HG03103 (cell line): ENCODE measurements at regions not wholly inside any gene's neighbourhood (a gene's known extent, or its start where the extent isn't known, plus 50 kb on each side); places are given as distances from the start of the nearest gene placed in this dataset.
"Not testable (repeated sequence)": the region's sequence is repeated elsewhere in the genome, so short reads cannot be mapped to it uniquely, and the experiment has no call there.

Source experiments
- ATAC-seq: cut with Tn5 transposase; IDR thresholded peaks from one replicate; pipeline ENCODE4 v1.9.1; 2021; ENCODE audit warnings: low read depth; ENCODE audit not compliant: unreplicated experiment

DNA sequence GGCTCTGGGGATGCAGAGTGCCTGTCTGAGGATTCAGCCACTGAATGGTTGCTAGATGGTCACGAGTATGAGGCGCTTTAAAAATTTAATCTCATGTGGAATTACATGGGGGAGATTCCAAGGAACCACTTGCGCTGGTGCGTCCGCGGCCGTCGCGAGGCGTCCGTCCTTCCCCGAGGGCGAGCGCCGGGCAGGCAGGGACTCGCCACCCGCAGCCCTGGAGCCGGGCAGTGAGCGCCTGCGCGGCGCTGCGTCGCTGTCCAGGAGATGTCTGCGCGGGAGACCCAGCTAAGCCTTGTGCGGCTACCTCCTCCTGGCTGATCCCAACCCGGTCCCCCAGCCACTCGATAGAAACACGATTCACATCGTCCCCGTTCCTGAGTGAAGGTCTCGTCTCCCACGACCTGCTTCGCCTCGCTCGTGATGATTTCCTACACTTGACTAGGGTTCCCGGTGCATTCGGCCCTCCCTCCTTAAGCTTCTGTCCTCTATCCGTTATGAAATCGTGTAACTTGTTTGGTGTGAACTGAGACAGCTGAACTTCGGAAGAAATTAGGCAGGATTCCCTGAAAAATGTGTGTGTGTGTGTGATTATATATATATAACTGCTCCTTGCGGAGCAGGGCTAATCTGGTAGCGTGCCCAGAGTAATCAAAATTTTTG lies 536.4 kb downstream of the PRIM2 start:
- not testable (repeated sequence) for ATAC-seq

GRCh38 chr6:57860481-57861315 lies 543.3 kb downstream of the PRIM2 start:
- ATAC-seq: not testable (repeated sequence)

DNA sequence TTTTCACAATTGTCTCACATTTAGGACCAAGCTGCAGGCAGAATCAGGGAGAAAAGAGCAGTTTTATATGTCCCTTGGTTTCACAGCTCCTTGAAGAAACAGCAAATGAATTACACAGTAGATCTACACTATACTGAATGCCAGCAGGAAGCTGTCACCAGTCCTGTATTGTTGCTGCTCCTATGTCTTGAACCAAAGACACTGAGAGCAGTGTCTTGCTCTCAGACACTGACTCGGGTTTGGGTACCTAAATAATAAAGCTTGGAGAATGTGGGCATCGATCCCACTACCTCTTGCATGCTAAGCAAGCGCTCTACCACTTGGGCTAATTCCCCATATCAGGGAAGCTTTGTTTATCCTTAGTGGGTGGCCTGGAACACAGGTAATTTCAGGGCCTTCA lies 552.7 kb downstream of the PRIM2 start:
- not testable (repeated sequence) for ATAC-seq

- ATAC-seq: not testable (repeated sequence)
These were observed 556.0 kb downstream of the PRIM2 start for GRCh38 chr6:57873424-57873823.

GRCh38 chr6:57876659-57877058 lies 559.2 kb downstream of the PRIM2 start:
- ATAC-seq: not testable (repeated sequence)

DNA sequence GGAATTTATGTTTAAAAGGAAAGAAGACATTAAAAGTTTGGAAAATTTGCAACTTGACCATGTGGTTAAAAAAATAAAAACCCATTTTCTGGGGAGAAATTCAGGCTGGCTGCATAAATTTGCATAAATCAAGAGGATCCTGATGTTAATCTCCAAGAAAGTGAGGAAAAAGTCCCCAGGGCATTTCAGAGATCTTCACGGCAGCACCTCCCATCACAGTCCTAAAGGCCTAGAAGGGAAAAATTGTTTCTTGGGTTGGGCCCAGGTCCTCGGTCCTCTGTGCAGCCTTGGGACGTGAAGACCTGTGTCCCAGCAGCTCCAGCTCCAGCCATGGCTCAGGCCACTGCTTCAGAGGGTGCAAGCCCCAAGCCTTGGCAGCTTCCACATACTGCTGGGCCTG lies 560.3 kb downstream of the PRIM2 start:
- ATAC-seq: not testable (repeated sequence)

- ATAC-seq: not testable (repeated sequence)
These were observed 561.4 kb downstream of the PRIM2 start for GRCh38 chr6:57878792-57879191.

- ATAC-seq: not testable (repeated sequence)
These were observed 581.4 kb downstream of the PRIM2 start for GRCh38 chr6:57898850-57899249.

GRCh38 chr6:57900687-57901399 lies 583.4 kb downstream of the PRIM2 start:
- not testable (repeated sequence) for ATAC-seq

DNA sequence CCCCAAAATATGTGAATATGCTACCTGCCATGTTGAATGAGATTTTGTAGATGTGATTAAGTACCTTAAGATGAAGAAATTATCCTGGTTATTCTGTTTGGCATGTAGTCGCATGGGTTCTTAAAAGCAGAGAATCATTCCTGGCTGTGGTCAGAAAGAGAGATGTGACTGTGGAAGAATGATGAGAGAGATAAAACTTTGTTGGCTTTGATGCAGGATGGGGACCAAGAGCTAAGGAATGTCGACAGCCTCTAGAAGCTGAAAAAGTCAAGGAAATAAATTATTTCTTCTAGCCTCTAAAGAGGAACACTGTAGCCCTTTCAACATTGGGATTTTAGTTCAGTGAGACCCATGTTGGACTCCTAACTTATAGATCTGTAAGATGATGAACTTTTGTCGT lies 584.0 kb downstream of the PRIM2 start:
- ATAC-seq: not testable (repeated sequence)

DNA sequence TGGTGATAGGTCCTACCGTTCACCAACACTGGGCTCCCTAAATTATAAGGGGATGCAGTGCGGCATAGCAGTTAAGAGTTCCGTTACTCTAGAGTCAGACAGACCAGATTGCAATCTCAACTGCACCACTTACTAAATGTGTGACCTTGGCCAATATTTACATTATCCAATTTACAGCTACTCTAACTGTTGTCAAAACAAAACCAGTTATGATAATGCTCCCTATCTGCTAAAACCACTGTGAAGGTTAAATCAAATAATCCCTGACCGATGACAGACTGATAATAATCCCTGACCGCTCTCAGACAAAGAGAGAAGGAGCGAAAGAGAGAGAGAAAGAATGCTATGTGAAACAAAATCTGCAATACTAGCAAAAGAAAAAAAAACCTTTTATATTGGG lies 586.9 kb downstream of the PRIM2 start:
- ATAC-seq: not testable (repeated sequence)

DNA sequence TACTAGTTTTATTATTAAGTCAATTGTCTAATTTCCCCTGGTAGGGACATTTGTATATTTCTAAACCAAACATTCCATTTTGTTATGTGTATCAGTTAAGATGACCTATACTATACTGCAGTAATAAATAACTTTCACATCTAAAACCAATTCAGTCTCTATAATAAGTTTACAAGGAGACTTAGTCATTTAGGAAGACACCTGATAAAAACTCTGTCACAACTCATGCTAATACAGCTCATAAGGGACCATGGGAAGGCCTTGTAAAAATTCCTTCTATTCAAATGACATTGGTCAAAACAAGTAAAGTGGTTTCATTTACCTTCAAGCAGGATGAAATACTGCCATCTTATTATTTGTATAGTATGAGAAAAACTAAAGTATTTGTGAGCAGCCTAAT lies 597.9 kb downstream of the PRIM2 start:
- not testable (repeated sequence) for ATAC-seq

GRCh38 chr6:57942966-57943365 lies 625.5 kb downstream of the PRIM2 start:
- ATAC-seq: not testable (repeated sequence)

DNA sequence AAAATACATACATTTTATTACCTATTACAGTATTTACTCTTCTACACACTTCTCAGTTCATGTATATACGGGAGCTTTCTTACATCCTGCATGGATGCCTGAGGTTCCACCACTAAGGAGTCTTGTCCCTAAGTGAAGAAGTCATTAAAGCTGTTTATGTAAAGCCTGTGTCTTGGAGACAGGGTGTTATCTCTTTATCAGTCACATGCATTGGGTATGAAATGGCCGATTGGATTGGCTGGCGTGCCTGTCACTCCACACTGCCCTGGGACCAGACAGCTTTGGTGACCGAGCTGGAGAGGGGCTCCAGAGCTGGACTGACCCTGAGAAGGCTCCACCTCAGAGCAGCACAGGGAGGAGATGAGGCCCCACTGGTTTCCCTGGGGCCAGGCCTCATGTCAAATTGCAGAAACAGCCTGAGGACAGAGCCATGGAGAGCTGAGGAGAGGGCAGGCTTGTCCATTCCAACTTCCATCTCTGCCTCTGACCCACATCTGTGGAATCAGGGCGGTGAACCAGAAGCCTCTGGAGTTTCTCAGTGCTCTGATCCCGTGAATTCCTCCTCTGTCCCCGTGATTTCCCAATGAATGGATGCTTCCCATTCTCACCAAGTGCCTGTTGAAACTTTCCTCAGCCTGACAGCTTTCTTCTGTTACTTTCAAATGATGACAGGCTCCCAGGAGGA lies 628.8 kb downstream of the PRIM2 start:
- not testable (repeated sequence) for ATAC-seq

- not testable (repeated sequence) for ATAC-seq
These were observed 629.3 kb downstream of the PRIM2 start for GRCh38 chr6:57946769-57947091.

DNA sequence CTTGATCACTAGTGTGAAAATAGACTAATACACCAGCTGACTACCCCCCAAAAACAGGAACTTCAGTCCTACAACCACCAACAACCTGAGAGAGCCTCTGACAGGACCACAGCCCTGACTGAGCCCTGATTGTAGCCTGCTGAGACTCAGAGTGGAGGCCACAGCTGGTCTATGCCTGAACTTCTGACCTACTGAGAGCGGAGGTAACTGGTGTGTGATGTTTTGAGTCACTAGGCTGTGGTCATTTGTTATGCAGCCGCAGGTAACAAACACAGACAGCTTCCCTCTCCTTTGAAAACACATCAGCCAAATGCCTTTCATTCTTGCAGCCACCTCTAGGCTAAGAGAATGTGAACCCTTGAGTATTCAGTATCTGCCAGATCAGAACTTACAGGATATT lies 631.1 kb downstream of the PRIM2 start:
- not testable (repeated sequence) for ATAC-seq

DNA sequence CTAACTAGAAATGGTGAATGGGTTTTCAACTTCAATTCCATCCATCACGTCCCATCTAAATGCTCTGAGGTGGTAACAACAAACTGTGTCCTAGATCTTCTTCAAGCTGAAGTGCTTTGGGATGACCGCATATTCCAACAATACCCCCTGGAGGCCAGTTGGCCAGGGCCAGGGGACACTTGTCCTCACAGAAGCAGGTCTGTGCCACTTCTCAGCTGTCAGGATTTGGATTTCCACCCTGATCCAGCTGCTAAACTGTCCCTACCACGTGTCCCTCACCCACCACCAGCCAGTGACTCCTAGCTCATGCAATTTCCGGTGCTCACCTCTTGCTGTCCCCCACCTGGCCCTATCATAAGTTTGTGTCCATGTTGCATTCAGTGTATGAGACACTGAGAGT lies 633.0 kb downstream of the PRIM2 start:
- not testable (repeated sequence) for ATAC-seq

GRCh38 chr6:57966757-57967156 lies 649.3 kb downstream of the PRIM2 start:
- not testable (repeated sequence) for ATAC-seq

GRCh38 chr6:57971956-57972355 lies 654.5 kb downstream of the PRIM2 start:
- ATAC-seq: not testable (repeated sequence)

GRCh38 chr6:57974653-57975052 lies 657.2 kb downstream of the PRIM2 start:
- ATAC-seq: no peak

- ATAC-seq: not testable (repeated sequence)
These were observed 657.7 kb downstream of the PRIM2 start for GRCh38 chr6:57975127-57975526.
